ENCODE measurements at regions not wholly inside any gene's neighbourhood (a gene's known extent, or its start where the extent isn't known, plus 50 kb on each side); places are given as distances from the start of the nearest gene placed in this dataset.

DNA sequence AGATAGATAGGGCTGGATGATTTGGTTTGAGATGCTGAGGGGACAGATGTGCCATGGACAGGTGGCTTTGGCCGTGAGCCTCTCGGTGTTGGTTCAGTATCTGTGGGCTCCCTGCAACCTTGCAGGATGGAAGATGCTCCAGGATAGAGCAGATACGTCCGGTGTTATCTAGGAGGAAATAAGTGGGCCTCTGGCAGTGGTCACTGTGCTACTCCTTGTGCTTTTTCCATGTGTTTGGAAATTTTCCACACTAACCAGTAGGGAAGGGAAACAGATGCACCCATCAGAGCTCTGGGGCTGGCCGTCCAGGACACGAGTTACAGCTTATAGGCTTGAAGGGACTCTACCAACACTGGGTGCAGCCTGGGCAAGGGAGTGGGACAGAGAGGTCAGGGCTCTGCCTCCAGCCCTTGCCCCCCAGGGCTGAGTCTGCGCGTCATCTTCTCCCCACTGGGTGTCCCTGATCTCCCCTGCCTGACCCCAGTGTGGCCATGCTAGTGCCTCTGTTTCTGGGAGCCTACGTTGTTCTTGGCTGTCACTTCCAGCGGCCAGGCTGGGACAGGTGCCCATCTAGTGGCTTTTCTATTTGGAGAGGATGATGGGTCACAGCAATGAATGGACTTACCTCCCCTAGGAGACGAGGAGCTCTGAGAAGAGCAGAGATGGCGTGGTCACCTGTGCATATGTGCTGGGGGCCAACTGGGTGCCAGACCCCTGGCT lies 166.9 kb downstream of the SEC14L1 start:
- peaks cover 10 to 55% (median 17%) of the 10 kb centered on the region in 4 donors for H3K4me1 ChIP-seq
- DNase-seq, result no peak
- intact Hi-C loops (cut with DNase I; ENCODE audit: low total_unique reads), result no loop called here

DNA sequence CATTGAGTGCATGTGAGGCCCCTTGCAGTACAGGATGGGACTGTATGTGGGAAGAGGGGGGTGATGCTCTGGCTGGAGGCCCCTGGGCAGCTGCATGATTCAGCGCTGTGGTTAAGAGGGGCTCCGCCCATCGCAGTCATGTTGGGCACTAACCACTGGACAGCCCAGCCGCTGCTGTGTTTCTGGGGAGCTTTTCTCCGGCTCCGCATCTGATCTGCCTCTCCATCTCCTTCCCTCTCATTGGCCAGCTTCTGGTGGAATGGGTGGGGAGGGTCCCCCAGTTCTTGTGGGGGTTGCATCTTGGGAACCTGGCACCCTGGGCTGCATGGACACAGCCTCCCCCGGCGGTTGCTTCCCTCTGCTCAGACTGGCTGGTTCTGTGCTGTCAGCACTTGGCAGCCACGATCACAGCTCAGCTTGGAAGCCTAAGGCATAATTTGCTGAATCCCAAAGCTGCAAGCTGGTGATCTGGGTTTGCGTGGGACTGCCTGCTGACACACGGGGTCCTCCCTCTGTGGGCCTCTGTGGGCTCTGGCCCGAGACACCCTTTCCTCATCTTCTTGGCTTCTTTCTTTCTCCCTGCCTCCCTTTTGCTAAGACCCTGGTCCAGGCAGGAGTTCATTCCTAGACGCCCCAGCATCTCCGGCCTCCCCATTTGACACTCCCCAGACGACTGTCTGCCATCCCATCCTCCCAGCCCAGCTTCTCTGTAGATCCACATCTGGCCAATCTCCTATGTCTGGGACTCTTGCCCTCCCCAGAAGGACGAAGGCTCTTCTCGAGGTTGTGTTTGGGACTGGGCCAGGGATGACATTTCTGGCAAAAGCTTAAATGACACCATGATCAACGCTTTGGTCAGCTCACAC lies 168.3 kb downstream of the SEC14L1 start:
- Histone ChIP-seq H3K9me3 (no peaks in the 10 kb centered on the region), H3K27ac (peak overlapping the region in 3 of 5 donors; percentile 37 to 46 (median 39)), H3K36me3 (peaks cover 0 to 30% (median 13%) of the 10 kb centered on the region in 4 donors), H3K27me3 (no peaks in the 10 kb centered on the region), H3K4me1 (peaks cover 19 to 66% (median 31%) of the 10 kb centered on the region in 4 donors), H3K4me3 (no peak overlapping the region)
- TF ChIP-seq POLR2A (IDR thresholded peaks at IDR 0.05) (no peak), EP300 (IDR thresholded peaks at IDR 0.05) (no peak), POLR2AphosphoS5 (IDR thresholded peaks at IDR 0.05) (no peak)
- TF ChIP-seq, protein P1, sequence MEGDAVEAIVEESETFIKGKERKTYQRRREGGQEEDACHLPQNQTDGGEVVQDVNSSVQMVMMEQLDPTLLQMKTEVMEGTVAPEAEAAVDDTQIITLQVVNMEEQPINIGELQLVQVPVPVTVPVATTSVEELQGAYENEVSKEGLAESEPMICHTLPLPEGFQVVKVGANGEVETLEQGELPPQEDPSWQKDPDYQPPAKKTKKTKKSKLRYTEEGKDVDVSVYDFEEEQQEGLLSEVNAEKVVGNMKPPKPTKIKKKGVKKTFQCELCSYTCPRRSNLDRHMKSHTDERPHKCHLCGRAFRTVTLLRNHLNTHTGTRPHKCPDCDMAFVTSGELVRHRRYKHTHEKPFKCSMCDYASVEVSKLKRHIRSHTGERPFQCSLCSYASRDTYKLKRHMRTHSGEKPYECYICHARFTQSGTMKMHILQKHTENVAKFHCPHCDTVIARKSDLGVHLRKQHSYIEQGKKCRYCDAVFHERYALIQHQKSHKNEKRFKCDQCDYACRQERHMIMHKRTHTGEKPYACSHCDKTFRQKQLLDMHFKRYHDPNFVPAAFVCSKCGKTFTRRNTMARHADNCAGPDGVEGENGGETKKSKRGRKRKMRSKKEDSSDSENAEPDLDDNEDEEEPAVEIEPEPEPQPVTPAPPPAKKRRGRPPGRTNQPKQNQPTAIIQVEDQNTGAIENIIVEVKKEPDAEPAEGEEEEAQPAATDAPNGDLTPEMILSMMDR (IDR thresholded peaks at IDR 0.05), result no peak
- WGBS, 5 donors, result 67 to 77% (median 72%) methylated on average over 15 to 18 of the region's 18 CpGs
- intact Hi-C loops (cut with DNase I; ENCODE audit: low total_unique reads), result no loop called here
- DNase-seq, result peak in 1 of 2 donors; percentile 73

More for the DNA sequence above, 166.9 kb downstream of the SEC14L1 start:
- TF ChIP-seq POLR2AphosphoS5 (IDR thresholded peaks at IDR 0.05), result no peak
- TF ChIP-seq POLR2A (IDR thresholded peaks at IDR 0.05), result no peak
- TF ChIP-seq EP300 (IDR thresholded peaks at IDR 0.05), result no peak
- TF ChIP-seq, protein P1 (IDR thresholded peaks at IDR 0.05), result no peak
- H3K27ac ChIP-seq, result no peak overlapping the region
- no peak overlapping the region for H3K4me3 ChIP-seq
- 69 to 76% (median 71%) methylated on average over 9 to 12 of the region's 12 CpGs for WGBS, 5 donors
- peaks cover 0 to 30% (median 13%) of the 10 kb centered on the region in 4 donors for H3K36me3 ChIP-seq
- no peaks in the 10 kb centered on the region for H3K27me3 ChIP-seq
- H3K9me3 ChIP-seq, result no peaks in the 10 kb centered on the region

DNA sequence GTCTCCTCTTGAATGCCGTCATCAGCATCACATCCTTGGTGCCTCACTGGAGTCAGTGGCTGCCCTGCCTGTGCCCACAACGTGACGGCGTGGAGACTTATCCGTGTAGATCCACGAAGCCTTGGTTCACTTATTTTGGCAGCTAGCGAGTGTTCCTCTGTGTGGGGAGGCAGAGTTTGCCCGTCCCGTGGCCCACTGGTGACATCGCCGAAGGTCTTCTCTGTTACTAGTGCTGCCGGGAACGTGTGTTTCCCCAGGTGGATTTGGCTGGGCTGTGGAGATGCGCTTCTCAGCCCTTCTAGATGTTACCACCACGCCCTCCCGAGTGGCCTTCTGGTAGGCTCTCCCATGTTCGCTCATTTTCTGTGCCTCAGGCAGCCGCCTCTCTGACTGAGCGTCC lies 169.6 kb downstream of the SEC14L1 start:
- 87 to 94% (median 89%) methylated on average over 19 of the region's 19 CpGs for WGBS, 5 donors
- peaks cover 10 to 64% (median 31%) of the 10 kb centered on the region in 4 donors for H3K4me1 ChIP-seq
- peaks cover 0 to 30% (median 13%) of the 10 kb centered on the region in 4 donors for H3K36me3 ChIP-seq
- no peak overlapping the region for H3K27ac ChIP-seq
- TF ChIP-seq POLR2A (IDR thresholded peaks at IDR 0.05) (no peak), POLR2AphosphoS5 (IDR thresholded peaks at IDR 0.05) (no peak), EP300 (IDR thresholded peaks at IDR 0.05) (no peak)
- TF ChIP-seq, protein P1 (IDR thresholded peaks at IDR 0.05), result no peak
- H3K9me3 ChIP-seq, result no peaks in the 10 kb centered on the region
- intact Hi-C loops (cut with DNase I; ENCODE audit: low total_unique reads), result no loop called here
- H3K27me3 ChIP-seq, result no peaks in the 10 kb centered on the region
- H3K4me3 ChIP-seq, result no peak overlapping the region
- DNase-seq, result no peak

DNA sequence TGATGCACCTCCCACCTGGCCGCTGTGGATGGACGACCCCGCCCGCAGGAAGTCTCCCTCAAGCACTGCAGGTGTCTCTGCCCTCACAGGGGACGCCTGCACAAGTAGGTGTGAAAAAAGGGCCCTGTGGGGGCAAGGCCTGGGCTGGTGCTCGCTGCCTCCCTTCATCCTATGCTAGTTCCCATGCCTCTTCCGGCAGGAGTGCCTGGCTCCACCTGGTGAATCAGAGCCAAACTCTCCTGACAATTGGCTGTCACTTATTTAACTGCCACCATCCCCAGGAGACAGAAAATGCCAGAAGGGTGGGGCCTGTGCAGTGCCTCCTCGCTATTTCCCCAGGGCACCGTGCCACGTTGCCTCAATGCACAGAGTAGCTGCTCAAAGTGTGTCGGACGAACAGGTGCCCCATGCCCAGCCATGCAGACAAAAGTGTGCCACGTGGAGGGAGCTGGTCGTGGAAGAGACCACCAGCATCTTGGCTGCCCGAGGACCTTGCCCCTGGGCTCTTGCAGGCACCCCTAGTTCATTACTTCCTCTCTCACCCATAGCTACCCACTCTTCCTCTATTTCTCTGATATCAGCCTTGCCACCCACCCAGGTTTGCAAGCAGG lies 170.7 kb downstream of the SEC14L1 start:
- H3K4me3 ChIP-seq, result no peak overlapping the region
- H3K9me3 ChIP-seq, result no peaks in the 10 kb centered on the region
- H3K36me3 ChIP-seq, result peaks cover 0 to 30% (median 13%) of the 10 kb centered on the region in 4 donors
- DNase-seq, result no peak
- H3K27ac ChIP-seq, result no peak overlapping the region
- H3K27me3 ChIP-seq, result no peaks in the 10 kb centered on the region
- peaks cover 17 to 67% (median 35%) of the 10 kb centered on the region in 4 donors for H3K4me1 ChIP-seq
- intact Hi-C loops (cut with DNase I; ENCODE audit: low total_unique reads), result no loop called here
- no peak for TF ChIP-seq POLR2A (IDR thresholded peaks at IDR 0.05)
- no peak for TF ChIP-seq EP300 (IDR thresholded peaks at IDR 0.05)
- no peak for TF ChIP-seq POLR2AphosphoS5 (IDR thresholded peaks at IDR 0.05)
- TF ChIP-seq, protein P1 (IDR thresholded peaks at IDR 0.05), result no peak
- 68 to 86% (median 84%) methylated on average over 13 to 15 of the region's 15 CpGs for WGBS, 5 donors

All from stomach (tissue), 8 donors.